Ecto neural progenitor cell (in vitro differentiated cells): ENCODE measurements at regions not wholly inside any gene's neighbourhood (a gene's known extent, or its start where the extent isn't known, plus 50 kb on each side); places are given as distances from the start of the nearest gene placed in this dataset.

Experiments used
- DNase-seq: peaks from one replicate; pipeline ENCODE4 v3.0.0-alpha.2; 2018; ENCODE audit warnings: low spot score

- no peak for DNase-seq
These were observed 87.8 kb upstream of the HS3ST5 start for GRCh38 chr6:114430534-114431124.

- no peak for DNase-seq
These were observed 85.5 kb upstream of the HS3ST5 start for GRCh38 chr6:114428341-114428740.

- DNase-seq, result no peak
These were observed 78.4 kb upstream of the HS3ST5 start for GRCh38 chr6:114421199-114421598.

- no peak for DNase-seq
These were observed 76.4 kb upstream of the HS3ST5 start for GRCh38 chr6:114419175-114419574.

GRCh38 chr6:114418304-114418972 is 75.6 kb upstream of the HS3ST5 start:
- no peak for DNase-seq

- DNase-seq, result no peak
These were observed 64.7 kb upstream of the HS3ST5 start for GRCh38 chr6:114407426-114408035.

- DNase-seq, result no peak
These were observed 61.6 kb upstream of the HS3ST5 start for GRCh38 chr6:114404339-114404955.

GRCh38 chr6:114403858-114404257 is 61.0 kb upstream of the HS3ST5 start:
- DNase-seq, result no peak

- DNase-seq, result no peak
These were observed 55.7 kb upstream of the HS3ST5 start for GRCh38 chr6:114398481-114398880.
